OCI-LY3 (cell line): ENCODE measurements at regions not wholly inside any gene's neighbourhood (a gene's known extent, or its start where the extent isn't known, plus 50 kb on each side); places are given as distances from the start of the nearest gene placed in this dataset.

Experiments used
- H2AFZ ChIP-seq: fragments of 200-600, 300-600 bp; shearing (Covaris generic); 2 replicates; pipeline ENCODE4 v1.6.0; 2014; ENCODE audit warnings: antibody characterized with exemption, low read depth, low read length
- H3K27ac ChIP-seq: fragments of 200-600, 300-600 bp; sonication (generic); 2 replicates; pipeline ENCODE4 v1.5.1; 2014; ENCODE audit warnings: mild to moderate bottlenecking, low read length, moderate library complexity, mixed read lengths
- H3K27me3 ChIP-seq: fragments of 200-600, 300-600 bp; sonication (generic); 2 replicates; pipeline ENCODE4 v1.6.1; 2014; ENCODE audit warnings: low read depth, low read length, mixed read lengths
- H3K36me3 ChIP-seq: fragments of 200-600, 300-600 bp; sonication (generic); replicated peaks from 2 replicates; pipeline ENCODE3; 2014; ENCODE audit warnings: low read depth, low read length, mixed read lengths
- H3K4me1 ChIP-seq: fragments of 300-600, 200-600 bp; sonication (generic); 2 replicates; pipeline ENCODE4 v1.6.1; 2014; ENCODE audit warnings: low read length, mixed read lengths
- H3K4me2 ChIP-seq: fragments of 200-600, 300-600 bp; sonication (generic); 2 replicates; pipeline ENCODE4 v1.6.1; 2014; ENCODE audit warnings: low read length, mixed read lengths
- H3K4me3 ChIP-seq: fragments of 300-600, 200-600 bp; sonication (generic); 2 replicates; pipeline ENCODE4 v1.5.1; 2014; ENCODE audit warnings: antibody characterized with exemption, mild to moderate bottlenecking, low read length, moderate library complexity
- H3K79me2 ChIP-seq: fragments of 300-600, 200-600 bp; shearing (Covaris generic); 2 replicates; pipeline ENCODE4 v1.6.1; 2014; ENCODE audit warnings: mild to moderate bottlenecking, low read length, mixed read lengths
- H3K9ac ChIP-seq: fragments of 300-600, 200-600 bp; shearing (Covaris generic); 2 replicates; pipeline ENCODE4 v1.6.0; 2014; ENCODE audit warnings: mild to moderate bottlenecking, low read length, moderate library complexity
- H3K9me3 ChIP-seq: fragments of 200-600, 300-600 bp; shearing (Covaris generic); 2 replicates; pipeline ENCODE4 v1.6.1; 2014; ENCODE audit warnings: low read length, mixed read lengths; ENCODE audit not compliant: insufficient read depth
- H4K20me1 ChIP-seq: fragments of 200-600, 300-600 bp; sonication (generic); 2 replicates; pipeline ENCODE4 v1.6.1; 2016; ENCODE audit warnings: low read length, mixed read lengths; ENCODE audit not compliant: insufficient read depth
- EZH2phosphoT487 ChIP-seq: fragments of 200-600 bp; shearing (Covaris generic); IDR thresholded peaks from 2 replicates; pipeline ENCODE4 v1.6.1; 2018; ENCODE audit warnings: antibody characterized with exemption, mixed run types, low read depth
- TF ChIP-seq, protein P1 (sequence below): fragments of 200-600, 300-600 bp; sonication (generic); IDR thresholded peaks from 2 replicates; pipeline ENCODE4 v1.5.1; 2014; ENCODE audit warnings: antibody characterized with exemption, low read length, low read depth

DNA sequence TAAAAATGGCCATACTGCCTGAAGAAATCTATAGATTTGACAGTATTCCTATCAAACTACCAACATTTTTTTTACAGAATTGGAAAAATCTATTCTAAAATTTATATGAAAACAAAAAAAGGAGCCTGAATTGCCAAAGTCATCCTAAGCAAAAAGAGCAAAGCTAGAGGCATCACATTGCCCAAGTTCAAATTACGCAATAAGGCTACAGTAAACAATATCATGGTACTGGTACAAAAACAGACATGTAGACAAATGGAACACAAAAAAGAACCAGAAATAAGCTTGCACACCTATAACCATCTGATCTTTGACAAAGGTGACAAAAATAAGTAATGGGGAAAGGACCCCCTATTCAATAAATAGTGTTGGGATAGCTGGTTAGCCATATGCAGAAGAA is 50.2 kb upstream of the THSD7B start:
- H4K20me1 ChIP-seq, result no peaks in the 10 kb centered on the region
- H3K9me3 ChIP-seq, result no peaks in the 10 kb centered on the region
- H3K36me3 ChIP-seq, result no peaks in the 10 kb centered on the region
- no peak overlapping the region for H3K4me3 ChIP-seq
- no peak overlapping the region for H3K9ac ChIP-seq
- H2AFZ ChIP-seq, result no peak overlapping the region
- no peaks in the 10 kb centered on the region for H3K79me2 ChIP-seq
- TF ChIP-seq EZH2phosphoT487, result no peak
- TF ChIP-seq, protein P1, sequence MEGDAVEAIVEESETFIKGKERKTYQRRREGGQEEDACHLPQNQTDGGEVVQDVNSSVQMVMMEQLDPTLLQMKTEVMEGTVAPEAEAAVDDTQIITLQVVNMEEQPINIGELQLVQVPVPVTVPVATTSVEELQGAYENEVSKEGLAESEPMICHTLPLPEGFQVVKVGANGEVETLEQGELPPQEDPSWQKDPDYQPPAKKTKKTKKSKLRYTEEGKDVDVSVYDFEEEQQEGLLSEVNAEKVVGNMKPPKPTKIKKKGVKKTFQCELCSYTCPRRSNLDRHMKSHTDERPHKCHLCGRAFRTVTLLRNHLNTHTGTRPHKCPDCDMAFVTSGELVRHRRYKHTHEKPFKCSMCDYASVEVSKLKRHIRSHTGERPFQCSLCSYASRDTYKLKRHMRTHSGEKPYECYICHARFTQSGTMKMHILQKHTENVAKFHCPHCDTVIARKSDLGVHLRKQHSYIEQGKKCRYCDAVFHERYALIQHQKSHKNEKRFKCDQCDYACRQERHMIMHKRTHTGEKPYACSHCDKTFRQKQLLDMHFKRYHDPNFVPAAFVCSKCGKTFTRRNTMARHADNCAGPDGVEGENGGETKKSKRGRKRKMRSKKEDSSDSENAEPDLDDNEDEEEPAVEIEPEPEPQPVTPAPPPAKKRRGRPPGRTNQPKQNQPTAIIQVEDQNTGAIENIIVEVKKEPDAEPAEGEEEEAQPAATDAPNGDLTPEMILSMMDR, result no peak
- H3K27me3 ChIP-seq, result no peaks in the 10 kb centered on the region
- no peak overlapping the region for H3K4me2 ChIP-seq
- H3K4me1 ChIP-seq, result no peaks in the 10 kb centered on the region
- H3K27ac ChIP-seq, result no peak overlapping the region

DNA sequence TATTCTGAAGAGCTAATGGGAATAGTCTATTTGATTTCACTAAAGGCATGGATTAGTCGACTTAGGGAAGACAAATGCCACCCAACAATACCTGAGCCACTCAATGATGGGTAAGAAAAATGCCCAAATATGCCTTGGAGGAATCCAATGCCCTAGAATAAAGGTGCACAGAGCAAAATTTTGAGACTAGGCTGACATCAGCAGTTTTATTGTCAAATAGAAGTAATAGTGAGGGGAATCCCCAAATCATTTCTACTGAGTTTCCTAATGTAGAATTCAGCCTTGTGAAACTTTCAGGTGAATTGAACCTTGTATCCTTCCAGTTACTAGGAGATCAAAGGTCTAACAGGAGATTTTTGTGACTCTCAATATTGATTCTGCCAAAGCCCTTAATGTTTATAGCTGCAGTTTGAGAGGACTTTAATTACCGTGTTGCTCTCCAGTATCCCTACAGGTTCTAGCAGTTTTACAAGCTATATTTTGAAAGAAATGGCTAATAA is 50.8 kb upstream of the THSD7B start:
- Histone ChIP-seq H3K4me2 (no peak overlapping the region), H3K9ac (no peak overlapping the region), H3K4me3 (no peak overlapping the region), H3K79me2 (no peaks in the 10 kb centered on the region), H4K20me1 (no peaks in the 10 kb centered on the region), H3K4me1 (no peaks in the 10 kb centered on the region), H2AFZ (no peak overlapping the region), H3K27me3 (no peaks in the 10 kb centered on the region), H3K9me3 (no peaks in the 10 kb centered on the region), H3K27ac (no peak overlapping the region), H3K36me3 (no peaks in the 10 kb centered on the region)
- TF ChIP-seq, protein P1, result no peak
- no peak for TF ChIP-seq EZH2phosphoT487

DNA sequence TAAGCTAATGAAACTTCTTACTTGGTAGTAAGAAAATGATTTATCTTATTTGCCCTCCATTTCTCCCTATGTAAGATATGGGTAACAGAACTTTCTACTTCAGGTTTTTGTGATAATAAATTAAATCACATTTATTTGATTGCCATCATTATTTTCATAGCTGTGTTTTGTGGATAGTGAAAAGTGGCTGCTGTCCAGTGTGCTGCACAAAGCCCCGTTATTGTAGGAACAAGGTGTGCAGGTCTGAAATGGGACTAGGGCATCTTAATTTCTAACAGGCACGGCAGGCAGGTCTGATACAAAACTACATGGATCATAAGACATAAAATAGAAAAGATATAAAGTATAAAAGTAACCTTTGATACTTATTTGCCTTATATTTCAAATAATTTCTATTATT is 51.6 kb upstream of the THSD7B start:
- no peak overlapping the region for H3K4me2 ChIP-seq
- H3K9ac ChIP-seq, result no peak overlapping the region
- H3K36me3 ChIP-seq, result no peaks in the 10 kb centered on the region
- no peaks in the 10 kb centered on the region for H3K79me2 ChIP-seq
- no peak overlapping the region for H3K27ac ChIP-seq
- H2AFZ ChIP-seq, result no peak overlapping the region
- no peak overlapping the region for H3K4me3 ChIP-seq
- H3K27me3 ChIP-seq, result no peaks in the 10 kb centered on the region
- TF ChIP-seq EZH2phosphoT487, result no peak
- TF ChIP-seq, protein P1, result no peak
- no peaks in the 10 kb centered on the region for H3K9me3 ChIP-seq
- no peaks in the 10 kb centered on the region for H4K20me1 ChIP-seq
- no peaks in the 10 kb centered on the region for H3K4me1 ChIP-seq

DNA sequence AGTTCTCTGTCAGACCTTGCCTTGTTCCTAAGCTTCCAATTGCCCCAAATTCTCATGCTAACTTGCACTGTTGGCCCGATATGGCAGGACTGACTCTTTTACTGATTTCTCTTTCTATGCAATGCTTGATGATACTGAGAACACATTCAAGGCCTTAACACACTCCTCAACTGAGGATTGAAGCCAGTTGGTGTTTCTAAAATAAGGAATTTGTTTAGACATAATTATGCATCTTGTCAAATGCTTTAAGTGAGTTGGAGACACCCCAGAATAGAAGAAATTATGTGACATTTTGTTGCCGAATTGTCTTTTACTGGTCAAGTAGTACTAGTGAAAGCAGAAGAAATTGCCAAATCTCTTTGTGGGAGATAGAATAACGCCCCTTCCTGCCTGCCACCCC is 60.0 kb upstream of the THSD7B start:
- no peaks in the 10 kb centered on the region for H3K9me3 ChIP-seq
- TF ChIP-seq, protein P1, result no peak
- TF ChIP-seq EZH2phosphoT487, result no peak
- no peaks in the 10 kb centered on the region for H3K4me1 ChIP-seq
- no peak overlapping the region for H3K27ac ChIP-seq
- H3K9ac ChIP-seq, result no peak overlapping the region
- no peaks in the 10 kb centered on the region for H3K79me2 ChIP-seq
- peaks cover 6% of the 10 kb centered on the region; the same call in 1 of the 2 replicates for H3K27me3 ChIP-seq
- no peaks in the 10 kb centered on the region for H4K20me1 ChIP-seq
- H2AFZ ChIP-seq, result no peak overlapping the region
- no peak overlapping the region for H3K4me2 ChIP-seq
- no peak overlapping the region for H3K4me3 ChIP-seq
- no peaks in the 10 kb centered on the region for H3K36me3 ChIP-seq
